Fibroblast of skin of right biceps (primary cell): ENCODE measurements at regions not wholly inside any gene's neighbourhood (a gene's known extent, or its start where the extent isn't known, plus 50 kb on each side); places are given as distances from the start of the nearest gene placed in this dataset.

Experiments used
- DNase-seq: peaks from one replicate; pipeline ENCODE4 v3.0.0-alpha.2; 2013

DNA sequence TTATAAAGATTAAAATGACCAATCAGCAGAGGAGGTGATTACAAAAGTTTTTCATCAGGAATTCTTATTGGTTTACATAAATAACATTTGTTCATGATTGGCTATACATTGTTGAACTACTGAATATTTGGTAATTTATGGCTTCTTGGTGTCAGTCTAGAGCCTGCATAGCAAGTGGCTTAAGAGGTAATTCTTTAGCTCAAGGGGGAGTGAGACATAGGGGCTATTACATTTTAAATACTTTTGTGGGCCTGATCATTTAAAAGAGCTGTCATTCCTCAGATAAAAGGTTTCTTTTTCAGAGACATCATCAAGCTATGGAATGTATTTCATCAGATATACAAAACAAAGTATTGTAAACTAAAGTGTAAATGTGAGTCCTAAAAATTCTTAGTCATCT is 373.8 kb downstream of the EPHA4 start:
- no peak for DNase-seq

DNA sequence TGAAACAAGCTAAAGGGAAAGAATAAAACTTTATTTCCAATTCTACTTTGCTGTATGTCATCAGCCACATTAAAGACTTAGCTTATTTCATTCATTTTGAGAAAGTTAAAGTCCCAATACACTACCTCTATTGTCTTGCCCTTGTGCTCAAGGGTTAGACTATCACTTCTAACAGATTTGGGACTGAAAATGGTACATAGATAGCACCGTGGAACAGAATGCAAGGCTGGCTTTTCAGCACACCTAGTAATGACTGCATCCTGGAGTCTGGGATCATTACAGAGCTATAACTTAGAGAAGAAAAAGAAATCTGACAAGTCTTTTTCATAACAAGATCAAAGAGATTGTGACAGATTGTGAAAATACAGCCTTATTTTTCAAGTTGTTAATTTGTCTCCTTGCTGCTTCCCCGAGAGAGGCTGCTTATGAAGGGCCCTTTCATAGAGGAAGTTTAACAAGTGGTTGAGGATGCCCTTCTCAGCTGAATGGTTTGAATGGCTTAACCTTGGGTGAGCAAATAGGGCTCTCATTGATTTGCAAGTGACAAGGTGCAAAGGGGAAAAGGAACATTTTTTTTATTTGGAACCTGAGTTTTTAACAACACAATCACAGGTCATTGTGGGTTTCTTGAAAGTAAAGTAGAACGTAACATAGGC is 371.8 kb downstream of the EPHA4 start:
- DNase-seq = no peak

DNA sequence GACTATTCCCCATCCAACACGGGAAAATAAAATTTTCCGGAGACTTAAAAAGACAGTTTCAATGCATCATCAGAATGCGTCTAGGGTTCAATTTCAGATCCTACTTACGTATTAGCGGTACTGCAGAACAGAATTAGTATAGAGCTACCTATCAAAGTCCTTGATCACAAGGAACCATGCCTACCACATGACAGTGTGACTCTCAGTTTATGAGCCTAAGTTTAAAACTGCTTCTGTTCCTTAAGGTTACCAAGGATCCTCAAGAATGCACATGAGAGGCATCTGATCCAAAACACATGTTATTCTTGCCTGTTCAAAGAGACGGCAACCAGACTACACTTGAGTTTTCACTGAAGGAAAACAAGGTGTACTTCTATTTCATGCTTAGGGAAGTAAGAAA is 369.7 kb downstream of the EPHA4 start:
- no peak for DNase-seq

DNA sequence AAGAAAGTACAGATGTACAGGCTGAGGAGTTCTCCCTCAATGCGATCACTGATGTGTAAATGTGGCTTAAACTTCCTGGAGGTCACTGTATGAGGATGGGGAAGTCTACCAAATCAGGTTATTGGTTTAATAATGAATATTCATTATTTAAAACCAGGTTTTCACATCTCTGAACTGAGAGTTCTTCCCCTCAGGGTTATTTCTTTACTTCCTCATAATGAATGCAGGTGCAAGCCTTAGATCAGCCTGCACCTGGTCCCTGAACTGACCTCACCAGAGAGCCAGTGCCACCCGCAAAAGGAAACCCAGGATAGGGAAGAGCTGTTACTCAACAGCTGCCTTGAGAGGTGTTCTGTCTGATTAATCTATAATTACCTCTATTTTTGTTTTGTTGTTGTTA is 369.0 kb downstream of the EPHA4 start:
- no peak for DNase-seq

DNA sequence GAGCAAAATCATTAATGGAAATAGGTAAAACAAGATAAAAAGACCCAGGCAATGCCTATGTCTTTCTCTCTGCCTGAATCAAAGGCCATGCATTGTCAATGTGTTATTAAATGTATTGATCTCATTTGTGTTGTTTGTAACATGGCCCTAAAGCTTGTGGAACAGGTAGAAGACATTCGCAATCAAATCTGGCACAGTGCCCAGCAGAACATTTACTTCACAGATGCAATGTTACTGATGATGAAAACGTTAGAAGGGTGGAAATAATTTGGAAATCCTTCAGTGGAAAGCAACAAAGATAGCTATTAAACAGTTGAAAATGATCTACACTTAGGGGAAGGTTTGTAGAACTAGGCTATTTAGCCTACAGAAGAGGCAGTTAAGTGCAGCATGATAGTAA is 368.2 kb downstream of the EPHA4 start:
- no peak for DNase-seq

DNA sequence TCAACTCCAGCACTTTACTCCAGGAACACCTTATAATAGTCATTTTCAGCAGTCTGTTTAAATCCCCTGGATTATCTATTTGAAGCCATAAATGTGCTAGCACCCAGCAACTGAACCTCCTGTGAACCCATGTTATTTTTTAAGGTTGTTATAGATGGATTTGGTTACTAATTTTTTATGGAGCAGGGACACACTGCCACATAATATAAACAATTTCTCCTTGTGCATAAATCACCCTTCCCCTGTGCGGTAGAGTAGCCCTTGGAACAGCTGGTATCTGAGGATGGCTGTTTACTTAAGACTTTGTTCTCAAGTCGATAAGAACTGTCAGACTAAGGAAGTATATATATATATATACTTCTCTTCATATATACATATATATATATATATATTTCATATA is 367.4 kb downstream of the EPHA4 start:
- no peak for DNase-seq

DNA sequence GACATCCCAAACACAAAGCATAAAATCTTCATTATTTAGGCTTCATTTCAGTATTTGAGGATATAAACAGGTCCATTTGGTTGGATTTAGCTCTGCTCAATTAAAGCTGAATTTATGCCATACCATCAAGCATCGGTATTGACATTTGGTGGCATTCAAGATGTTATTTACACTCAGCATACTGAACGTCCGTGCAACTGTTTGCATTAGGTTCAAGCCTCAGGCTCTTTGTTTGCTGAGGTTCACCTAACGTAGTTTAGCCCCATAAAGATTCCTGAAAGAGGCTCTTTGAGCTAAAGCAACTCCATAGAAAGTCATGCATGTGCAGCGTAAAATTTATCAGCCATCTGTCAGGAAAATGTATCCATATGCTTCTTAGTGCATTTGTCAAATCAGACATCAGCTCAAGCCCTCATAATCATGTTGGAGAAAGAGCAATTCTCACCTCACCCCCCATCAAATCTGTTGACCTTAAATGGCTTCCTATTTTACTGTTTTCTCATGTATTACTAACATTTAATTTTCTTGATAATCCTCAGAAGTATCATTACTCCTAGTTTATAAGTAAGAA is 366.9 kb downstream of the EPHA4 start:
- no peak for DNase-seq

DNA sequence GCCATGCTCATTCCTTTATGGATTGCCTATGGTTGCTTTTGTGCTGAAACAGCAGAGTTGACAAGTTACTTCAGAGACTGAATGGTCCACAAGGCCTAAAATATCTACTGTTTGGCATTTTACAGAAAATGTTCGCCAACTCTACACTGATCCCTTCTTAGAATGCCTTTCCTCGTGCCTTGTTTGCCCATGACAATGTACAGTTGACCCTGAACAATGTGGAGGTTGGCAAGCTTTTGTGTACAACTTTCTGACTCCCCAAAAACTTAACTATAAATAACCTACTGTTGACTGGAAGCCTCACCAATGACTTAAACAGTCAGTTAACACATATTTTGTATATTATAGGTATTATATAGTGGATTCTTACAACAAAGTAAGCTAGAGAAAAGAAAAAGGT is 361.4 kb downstream of the EPHA4 start:
- DNase-seq = no peak

DNA sequence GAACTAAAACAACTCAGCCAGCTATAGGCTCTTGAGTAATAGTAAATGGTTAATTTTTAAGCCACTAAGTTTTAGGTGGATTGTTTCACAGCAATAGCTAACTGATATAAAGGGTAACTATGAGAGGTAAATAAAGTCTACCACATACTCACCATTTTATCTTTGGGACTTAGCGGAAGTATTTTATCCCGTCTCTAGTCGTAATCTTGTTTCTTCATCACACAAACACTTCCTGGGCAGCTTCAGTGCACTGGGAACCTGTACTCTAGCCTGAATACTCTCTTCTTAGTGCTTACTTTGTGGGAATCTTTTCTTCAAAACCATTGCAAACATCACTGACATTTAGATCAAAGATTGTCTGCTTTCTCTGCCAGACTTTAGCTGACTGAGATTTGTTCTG is 360.5 kb downstream of the EPHA4 start:
- DNase-seq = no peak

DNA sequence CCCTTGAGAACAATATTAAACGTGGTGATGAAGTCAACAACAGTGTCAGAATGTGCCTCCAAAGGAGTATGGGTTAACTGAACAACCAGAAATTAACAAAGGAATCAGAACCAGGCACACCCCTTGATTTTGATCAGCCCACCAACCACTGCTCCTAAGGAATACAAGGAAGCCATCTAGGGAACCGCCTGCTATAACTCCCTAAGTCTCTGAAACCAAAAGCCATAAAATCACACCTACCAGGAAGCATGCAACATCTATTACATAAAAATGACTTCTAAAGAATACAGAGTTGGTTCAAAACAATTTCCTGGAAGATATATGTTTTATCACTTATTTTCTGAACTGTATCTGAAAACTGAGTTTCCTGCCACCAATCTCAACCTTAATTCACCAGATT is 360.0 kb downstream of the EPHA4 start:
- no peak for DNase-seq

DNA sequence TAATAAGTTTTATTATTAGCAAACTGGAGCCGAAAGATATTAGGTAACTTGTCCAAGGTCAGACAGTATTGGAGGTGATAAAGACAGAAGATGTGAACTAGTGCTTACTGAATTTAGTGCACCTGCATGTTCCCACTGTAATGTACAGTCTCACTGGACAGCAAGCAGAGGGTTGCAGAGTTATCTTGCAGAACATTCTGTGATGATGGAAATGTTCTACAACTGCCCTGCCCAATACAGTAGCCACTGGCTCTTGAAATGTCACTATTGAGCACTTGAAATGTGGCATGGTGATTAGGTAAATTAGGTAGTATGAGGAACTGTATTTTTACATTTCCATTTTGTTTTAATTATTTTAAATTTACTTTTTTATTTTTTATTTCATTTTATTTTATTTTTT is 356.6 kb downstream of the EPHA4 start:
- DNase-seq = no peak

DNA sequence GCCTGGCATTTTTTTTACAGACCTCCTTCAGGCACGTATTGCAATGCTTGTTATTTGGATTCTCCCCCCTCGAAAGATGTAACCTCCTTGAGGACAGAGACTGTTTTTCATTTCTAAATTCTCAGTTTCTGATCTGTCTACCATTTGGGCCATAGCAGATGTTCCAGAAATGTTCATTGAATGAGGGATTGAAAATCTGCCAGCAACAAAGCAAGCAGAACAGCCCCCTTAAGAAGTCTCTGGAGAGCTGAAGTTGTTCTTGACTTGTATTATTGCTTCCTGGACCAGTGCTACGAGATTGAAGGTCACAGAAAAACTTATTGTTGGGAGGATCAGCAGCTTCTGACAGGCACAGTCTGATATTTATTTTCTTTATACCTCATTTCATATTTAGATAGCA is 355.5 kb downstream of the EPHA4 start:
- DNase-seq = no peak

DNA sequence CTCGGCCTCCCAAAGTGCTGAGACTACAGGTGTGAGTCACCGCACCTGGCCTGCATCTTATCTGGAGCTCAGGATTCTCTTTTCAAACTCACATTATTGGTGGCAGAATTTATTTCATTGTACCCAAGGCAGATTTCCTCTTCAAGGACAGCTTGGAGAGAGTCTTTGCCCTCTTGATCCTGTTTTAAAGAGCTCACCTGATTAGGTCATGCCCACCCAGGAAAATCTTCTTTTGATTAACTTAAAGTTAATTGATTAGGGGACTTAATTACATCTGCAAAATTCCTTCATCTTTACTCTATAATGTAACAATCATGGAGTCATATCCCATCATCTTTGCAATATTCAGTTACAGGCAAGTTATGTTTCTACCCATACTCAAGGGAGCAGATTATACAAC is 346.4 kb downstream of the EPHA4 start:
- no peak for DNase-seq

DNA sequence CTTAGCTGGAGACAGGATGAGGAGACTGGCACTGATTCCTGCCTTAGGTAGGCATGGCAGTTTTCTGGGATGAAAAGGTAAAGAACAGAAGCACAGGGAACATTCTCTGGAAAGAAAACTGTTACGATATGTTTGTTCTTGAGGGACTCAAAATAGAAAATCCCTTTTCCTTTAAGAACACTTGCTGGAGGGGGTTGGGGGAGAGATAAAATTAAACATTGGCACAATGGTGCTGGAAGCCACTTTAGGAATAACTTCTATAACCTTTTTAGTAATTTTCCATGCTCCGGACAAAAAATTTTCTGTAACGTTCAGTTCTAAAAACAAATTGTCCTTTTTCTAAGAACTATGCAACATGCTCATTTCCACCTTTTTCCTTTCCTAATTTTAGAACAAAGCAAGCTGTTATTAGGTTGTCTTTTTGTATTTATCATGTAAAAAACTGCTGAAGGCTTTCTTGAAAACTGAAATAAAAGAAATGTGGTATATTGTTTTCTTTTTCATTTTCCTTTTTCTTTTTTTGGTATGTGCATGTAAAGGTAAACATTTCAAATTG is 343.8 kb downstream of the EPHA4 start:
- no peak for DNase-seq

DNA sequence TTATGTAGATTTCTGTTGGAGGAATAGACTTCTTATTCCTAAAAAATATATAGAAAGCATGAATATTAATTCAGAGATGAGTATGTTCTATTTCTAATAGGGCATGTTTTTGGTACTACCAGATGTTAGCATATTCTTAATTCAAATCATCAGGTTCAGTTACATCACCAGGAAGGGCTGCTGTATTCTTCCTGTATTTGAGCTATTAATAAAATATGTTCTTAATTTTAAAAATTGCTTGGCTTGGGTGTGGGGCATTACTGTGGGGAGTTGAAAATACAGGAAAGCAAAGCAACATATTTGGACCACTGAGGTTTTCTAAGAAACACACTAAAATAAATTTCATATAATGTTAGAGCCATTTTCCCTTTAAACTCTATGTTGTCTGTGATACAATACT is 343.0 kb downstream of the EPHA4 start:
- no peak for DNase-seq

DNA sequence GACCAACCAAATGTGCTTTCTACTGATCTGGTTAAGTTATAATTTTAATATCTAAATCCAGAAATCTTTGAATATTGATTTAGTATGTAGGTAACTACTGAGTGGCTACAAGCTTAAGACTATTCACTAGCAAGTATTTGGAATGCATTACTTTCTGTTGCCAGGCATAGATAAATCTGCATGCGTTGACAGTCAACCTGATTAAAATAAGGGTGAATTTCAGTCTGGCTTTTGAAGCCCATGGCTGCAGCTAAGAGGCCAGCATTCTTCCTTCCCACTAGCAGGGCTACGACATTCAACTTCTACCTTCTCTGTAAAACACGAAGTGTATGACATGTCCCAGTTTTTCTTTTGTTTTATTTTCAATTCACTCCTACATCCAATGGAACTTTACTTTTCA is 340.6 kb downstream of the EPHA4 start:
- DNase-seq = no peak

DNA sequence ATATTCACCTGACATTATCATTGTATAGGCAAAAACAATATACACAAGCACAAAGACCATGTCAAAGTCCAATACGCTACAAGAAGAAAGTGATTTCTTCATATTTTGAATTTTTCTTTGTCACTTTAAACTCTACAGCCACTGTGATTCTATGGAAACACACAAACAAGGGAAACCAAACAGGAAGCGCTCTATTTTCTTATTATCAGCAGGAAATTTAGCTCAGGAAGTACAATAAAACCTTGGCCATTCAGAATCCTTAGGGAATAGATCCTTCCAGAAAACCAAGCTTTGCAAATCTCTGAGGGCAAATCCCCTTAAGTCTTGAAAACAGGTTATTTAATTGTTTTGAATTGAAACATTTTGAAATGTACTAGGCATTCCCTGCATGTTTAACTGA is 336.2 kb downstream of the EPHA4 start:
- no peak for DNase-seq

DNA sequence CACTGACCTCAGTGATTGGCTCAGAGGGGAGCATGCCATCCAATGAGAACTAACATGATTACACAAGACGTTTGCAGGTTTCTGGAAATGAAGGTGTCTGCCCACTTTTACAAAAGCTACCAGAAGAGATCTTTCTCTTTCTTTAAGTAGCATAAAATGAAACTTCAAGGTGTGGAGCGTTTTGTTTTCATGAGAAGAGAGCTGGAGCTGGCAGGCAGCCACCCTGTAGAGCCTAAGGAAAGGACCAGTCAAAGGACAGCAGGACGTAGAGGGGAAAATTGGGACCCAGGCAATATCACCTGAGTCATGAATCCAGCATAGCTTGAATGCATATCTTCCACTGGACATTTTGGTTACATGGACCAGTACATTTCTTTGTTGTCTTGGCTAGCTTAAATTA is 331.0 kb downstream of the EPHA4 start:
- DNase-seq = no peak

DNA sequence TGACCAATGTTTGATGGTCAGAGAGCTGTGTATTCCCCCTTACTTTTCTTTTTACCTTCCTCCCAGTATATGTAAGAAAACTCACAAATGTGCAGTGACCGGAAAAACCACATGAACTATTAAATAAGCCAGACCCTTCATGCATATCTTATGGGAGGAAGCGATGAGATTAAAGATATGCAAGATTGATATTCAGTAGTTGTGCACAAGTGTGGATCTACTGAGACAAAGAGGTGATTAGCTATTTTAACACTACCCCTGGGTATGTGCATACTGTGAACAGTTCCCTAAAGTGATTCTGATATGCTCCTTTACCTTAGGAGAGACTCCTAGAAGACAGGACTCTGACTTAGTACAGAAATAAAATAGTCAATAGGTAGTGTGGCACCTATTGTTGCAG is 328.3 kb downstream of the EPHA4 start:
- DNase-seq = no peak

DNA sequence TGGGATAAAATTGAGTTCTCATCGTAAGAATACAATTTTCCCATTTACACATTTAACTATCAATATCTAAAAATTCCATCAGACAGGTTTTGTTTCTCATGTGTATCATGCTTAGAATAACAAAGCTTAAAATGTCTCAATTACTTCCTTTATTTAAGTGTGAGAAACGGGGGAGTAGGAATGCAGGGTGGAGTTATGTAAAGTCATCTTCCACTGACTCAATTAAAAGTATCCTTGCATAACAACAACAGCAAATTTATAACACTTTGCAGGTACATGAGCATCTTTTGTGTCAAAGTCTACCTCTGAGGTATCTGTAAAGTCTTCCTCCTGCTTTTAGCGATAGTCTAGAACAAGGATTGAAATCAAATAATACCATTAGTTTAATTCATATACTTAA is 327.1 kb downstream of the EPHA4 start:
- no peak for DNase-seq

DNA sequence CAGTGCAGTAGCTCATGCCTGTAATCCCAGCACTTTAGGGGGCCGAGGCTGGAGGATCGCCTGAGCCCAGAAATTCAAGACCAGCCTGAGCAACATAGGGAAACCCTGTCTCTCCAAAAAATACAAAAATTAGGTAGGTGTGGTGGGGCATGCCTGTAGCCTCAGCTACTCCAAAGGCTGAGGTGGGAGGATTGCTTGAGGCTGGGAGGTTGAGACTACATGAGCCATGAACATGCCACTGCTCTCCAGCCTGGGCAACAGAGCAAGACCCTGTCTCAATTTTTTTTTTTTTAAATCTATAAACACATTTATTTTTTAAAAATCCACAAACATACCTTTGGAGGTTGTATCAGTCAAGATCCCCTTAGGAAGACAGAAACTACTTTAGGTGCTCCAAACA is 326.3 kb downstream of the EPHA4 start:
- DNase-seq = no peak

DNA sequence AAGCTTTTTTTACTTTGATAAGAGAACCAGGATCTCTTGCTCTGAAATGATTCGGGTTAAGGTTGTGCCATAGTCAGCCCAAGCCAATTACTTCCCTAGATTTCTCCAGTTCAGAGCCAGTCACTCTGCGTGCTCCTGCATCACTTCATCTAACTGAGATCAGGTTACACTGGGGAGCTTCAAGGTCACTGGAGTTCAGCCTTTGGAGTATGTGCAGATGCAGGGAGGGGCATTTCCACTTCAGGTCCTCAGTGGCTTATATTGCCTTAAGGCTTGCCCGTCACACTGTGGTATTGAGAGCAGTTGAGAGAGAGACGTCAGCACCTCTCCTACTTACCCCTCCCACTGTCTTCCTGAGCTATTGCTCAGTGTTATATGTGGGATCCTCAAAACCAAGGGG is 317.8 kb downstream of the EPHA4 start:
- DNase-seq = no peak

DNA sequence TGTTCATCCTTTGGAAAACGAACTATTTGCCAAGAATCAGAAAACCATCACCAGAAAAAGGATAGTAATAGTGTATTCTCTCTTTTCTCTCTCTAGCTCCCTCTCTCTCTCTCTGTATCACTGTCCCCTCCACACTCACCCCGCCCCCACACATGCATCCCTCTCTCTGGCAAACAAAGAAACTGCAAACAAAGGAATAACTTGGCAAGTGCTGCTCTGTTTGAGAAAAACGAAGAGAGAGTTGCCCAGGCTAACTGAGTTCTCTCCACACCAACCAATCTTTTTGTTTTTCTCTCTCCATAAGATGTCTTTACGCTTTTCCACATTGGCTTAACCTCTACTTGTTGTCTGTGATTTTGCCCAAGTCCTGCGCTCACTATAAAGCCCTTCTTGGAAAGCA is 316.2 kb downstream of the EPHA4 start:
- no peak for DNase-seq

DNA sequence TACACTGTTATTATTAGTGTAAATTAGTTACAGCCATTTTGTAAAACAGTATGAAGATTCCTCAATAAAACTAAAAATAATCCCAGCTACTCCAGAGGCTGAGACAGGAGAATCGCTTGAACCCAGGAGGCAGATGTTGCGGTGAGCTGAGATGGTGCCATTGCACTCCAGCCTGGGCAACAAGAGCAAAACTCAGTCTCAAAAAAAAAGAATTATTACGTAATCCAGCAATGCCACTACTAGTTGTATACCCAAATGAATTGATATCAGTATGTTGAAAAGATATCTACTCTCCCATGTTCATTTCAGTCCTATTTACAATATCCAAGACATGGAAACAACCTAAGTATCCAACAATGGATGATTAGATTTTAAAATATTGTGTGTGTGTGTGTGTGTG is 313.6 kb downstream of the EPHA4 start:
- no peak for DNase-seq

DNA sequence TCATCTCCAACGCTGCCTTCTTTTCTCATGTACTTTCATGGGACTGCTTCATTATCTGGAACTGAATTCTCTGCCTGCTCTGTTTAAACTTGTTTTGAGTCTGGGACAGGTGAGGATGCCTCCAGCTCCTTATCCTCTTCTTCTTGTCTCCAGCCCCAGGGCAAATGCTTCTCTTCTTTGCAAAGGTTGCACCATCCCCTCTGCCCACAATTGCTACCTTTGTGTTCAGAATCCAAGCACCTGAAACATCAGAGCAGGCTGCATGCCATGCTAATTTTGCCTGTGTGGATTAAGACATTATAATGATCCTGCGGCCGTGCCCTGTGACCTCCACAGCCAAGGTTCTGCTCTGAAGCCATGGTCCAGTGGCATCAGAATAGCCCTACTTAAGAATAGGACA is 309.5 kb downstream of the EPHA4 start:
- DNase-seq = no peak
